SK-N-SH treated with all-trans-retinoic acid at 6 μM for 48 hours (cell line): ENCODE measurements at regions not wholly inside any gene's neighbourhood (a gene's known extent, or its start where the extent isn't known, plus 50 kb on each side); places are given as distances from the start of the nearest gene placed in this dataset.

ENCODE experiments used
- ARNTL ChIP-seq: fragments of 450-650 bp; formaldehyde crosslinking; IDR thresholded peaks from 2 replicates; pipeline ENCODE4 v1.5.0; 2020; ENCODE audit warnings: low read depth, mild to moderate bottlenecking, moderate library complexity, borderline replicate concordance
- CSDC2 ChIP-seq: fragments of 250-450 bp; sonication (Bioruptor Pico); IDR thresholded peaks from 2 replicates; pipeline ENCODE4 v1.5.0; 2020; ENCODE audit warnings: mild to moderate bottlenecking, moderate library complexity
- ESRRG ChIP-seq: fragments of 250-450 bp; sonication (Bioruptor Pico); IDR thresholded peaks from 2 replicates; pipeline ENCODE4 v1.6.1; 2021; ENCODE audit warnings: mild to moderate bottlenecking
- ISL1 ChIP-seq: fragments of 250-450 bp; sonication (Bioruptor Pico); IDR thresholded peaks from 2 replicates; pipeline ENCODE4 v2.1.2; 2022; ENCODE audit warnings: mild to moderate bottlenecking, moderate library complexity
- OSR1 ChIP-seq: fragments of 250-450 bp; sonication (Bioruptor Pico); IDR thresholded peaks from 2 replicates; pipeline ENCODE4 v1.8.0; 2022; ENCODE audit warnings: moderate library complexity, mild to moderate bottlenecking, inconsistent platforms
- PPARA ChIP-seq: fragments of 250-450 bp; sonication (Bioruptor Pico); IDR thresholded peaks from 2 replicates; pipeline ENCODE4 v1.5.0; 2020; ENCODE audit warnings: mild to moderate bottlenecking, borderline replicate concordance
- RARB ChIP-seq: fragments of 250-450 bp; sonication (Bioruptor Pico); IDR thresholded peaks from 2 replicates; pipeline ENCODE4 v1.8.0; 2021; ENCODE audit warnings: mild to moderate bottlenecking, moderate library complexity
- SNAI2 ChIP-seq: fragments of 250-450 bp; sonication (Bioruptor Pico); IDR thresholded peaks from 2 replicates; pipeline ENCODE4 v1.5.0; 2020; ENCODE audit warnings: mild to moderate bottlenecking, moderate library complexity
- TOX ChIP-seq: fragments of 250-450 bp; sonication (Bioruptor Pico); IDR thresholded peaks from 2 replicates; pipeline ENCODE4 v1.8.0; 2021; ENCODE audit warnings: mild to moderate bottlenecking, moderate library complexity, borderline replicate concordance
- ZFP3 ChIP-seq: fragments of 250-450 bp; sonication (Bioruptor Pico); IDR thresholded peaks from 2 replicates; pipeline ENCODE4 v1.5.0; 2020; ENCODE audit warnings: mild to moderate bottlenecking, moderate library complexity
- ZFP30 ChIP-seq: fragments of 450-650 bp; formaldehyde crosslinking; IDR thresholded peaks from 2 replicates; pipeline ENCODE4 v1.5.0; 2022; ENCODE audit warnings: mild to moderate bottlenecking, moderate library complexity
- TF ChIP-seq, protein P1 (sequence below): fragments of 250-450 bp; sonication (Bioruptor Pico); IDR thresholded peaks from 2 replicates; pipeline ENCODE4 v1.8.0; 2020; ENCODE audit warnings: mild to moderate bottlenecking, moderate library complexity, borderline replicate concordance
- TF ChIP-seq, protein P2 (sequence below): fragments of 250-450 bp; sonication (Bioruptor Pico); IDR thresholded peaks from 2 replicates; pipeline ENCODE4 v1.5.1; 2021; ENCODE audit warnings: mild to moderate bottlenecking, moderate library complexity
- TF ChIP-seq, protein P3 (sequence below): fragments of 250-450 bp; sonication (Bioruptor Pico); IDR thresholded peaks from 2 replicates; pipeline ENCODE4 v1.5.0; 2020; ENCODE audit warnings: mild to moderate bottlenecking, moderate library complexity

DNA sequence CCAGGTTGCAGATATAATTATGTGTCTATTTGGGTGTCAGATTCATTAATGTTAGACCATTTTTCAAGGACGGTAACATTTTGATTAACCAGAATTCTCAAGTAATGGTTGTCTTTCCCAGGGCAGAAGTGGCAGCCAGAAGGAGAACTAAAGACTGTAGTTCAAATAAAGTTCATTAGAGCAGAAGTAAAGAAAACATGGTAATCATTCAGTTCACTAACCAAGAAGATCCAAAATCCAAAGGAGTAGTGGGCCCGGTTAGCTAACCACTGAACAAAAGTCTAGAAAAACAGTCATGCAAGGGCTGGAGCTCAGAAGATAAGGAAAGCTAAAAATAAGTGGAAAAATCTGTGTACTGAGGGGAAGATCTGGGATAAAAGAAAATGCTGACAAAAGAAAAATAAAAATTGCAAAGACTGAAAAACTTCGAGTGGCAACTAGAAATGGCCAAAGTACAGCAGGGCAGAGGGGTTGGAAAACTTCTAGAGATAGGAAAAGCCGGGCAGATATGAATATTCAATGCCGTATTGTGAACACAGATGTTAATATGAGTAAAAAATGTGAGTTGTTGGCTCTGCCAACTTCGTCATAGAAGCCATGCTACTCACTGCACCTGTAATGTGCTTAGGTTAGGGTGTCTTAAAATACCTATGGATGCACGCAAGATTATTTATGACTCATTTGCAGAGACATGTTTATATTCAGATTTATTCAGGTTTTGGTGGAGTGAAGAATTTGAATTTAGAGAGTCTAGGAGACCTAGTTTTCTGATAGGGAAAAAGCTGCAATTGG is 925.9 kb downstream of the LTN1 start:
- TF ChIP-seq ARNTL (CRISPR knock-in tag) (no peak), CSDC2 (CRISPR knock-in tag) (no peak), OSR1 (CRISPR knock-in tag) (no peak), RARB (no peak), ZFP30 (CRISPR knock-in tag) (no peak), SNAI2 (CRISPR knock-in tag) (no peak), PPARA (CRISPR knock-in tag) (no peak), ZFP3 (no peak), TOX (CRISPR knock-in tag) (no peak), ESRRG (CRISPR knock-in tag) (no peak), ISL1 (CRISPR knock-in tag) (no peak)
- TF ChIP-seq, protein P1, sequence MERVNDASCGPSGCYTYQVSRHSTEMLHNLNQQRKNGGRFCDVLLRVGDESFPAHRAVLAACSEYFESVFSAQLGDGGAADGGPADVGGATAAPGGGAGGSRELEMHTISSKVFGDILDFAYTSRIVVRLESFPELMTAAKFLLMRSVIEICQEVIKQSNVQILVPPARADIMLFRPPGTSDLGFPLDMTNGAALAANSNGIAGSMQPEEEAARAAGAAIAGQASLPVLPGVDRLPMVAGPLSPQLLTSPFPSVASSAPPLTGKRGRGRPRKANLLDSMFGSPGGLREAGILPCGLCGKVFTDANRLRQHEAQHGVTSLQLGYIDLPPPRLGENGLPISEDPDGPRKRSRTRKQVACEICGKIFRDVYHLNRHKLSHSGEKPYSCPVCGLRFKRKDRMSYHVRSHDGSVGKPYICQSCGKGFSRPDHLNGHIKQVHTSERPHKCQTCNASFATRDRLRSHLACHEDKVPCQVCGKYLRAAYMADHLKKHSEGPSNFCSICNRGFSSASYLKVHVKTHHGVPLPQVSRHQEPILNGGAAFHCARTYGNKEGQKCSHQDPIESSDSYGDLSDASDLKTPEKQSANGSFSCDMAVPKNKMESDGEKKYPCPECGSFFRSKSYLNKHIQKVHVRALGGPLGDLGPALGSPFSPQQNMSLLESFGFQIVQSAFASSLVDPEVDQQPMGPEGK (CRISPR knock-in tag), result no peak
- TF ChIP-seq, protein P2, sequence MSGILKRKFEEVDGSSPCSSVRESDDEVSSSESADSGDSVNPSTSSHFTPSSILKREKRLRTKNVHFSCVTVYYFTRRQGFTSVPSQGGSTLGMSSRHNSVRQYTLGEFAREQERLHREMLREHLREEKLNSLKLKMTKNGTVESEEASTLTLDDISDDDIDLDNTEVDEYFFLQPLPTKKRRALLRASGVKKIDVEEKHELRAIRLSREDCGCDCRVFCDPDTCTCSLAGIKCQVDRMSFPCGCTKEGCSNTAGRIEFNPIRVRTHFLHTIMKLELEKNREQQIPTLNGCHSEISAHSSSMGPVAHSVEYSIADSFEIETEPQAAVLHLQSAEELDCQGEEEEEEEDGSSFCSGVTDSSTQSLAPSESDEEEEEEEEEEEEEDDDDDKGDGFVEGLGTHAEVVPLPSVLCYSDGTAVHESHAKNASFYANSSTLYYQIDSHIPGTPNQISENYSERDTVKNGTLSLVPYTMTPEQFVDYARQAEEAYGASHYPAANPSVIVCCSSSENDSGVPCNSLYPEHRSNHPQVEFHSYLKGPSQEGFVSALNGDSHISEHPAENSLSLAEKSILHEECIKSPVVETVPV, result no peak
- TF ChIP-seq, protein P3, sequence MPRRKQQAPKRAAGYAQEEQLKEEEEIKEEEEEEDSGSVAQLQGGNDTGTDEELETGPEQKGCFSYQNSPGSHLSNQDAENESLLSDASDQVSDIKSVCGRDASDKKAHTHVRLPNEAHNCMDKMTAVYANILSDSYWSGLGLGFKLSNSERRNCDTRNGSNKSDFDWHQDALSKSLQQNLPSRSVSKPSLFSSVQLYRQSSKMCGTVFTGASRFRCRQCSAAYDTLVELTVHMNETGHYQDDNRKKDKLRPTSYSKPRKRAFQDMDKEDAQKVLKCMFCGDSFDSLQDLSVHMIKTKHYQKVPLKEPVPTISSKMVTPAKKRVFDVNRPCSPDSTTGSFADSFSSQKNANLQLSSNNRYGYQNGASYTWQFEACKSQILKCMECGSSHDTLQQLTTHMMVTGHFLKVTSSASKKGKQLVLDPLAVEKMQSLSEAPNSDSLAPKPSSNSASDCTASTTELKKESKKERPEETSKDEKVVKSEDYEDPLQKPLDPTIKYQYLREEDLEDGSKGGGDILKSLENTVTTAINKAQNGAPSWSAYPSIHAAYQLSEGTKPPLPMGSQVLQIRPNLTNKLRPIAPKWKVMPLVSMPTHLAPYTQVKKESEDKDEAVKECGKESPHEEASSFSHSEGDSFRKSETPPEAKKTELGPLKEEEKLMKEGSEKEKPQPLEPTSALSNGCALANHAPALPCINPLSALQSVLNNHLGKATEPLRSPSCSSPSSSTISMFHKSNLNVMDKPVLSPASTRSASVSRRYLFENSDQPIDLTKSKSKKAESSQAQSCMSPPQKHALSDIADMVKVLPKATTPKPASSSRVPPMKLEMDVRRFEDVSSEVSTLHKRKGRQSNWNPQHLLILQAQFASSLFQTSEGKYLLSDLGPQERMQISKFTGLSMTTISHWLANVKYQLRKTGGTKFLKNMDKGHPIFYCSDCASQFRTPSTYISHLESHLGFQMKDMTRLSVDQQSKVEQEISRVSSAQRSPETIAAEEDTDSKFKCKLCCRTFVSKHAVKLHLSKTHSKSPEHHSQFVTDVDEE (CRISPR knock-in tag), result no peak
